SK-N-MC (cell line): ENCODE measurements at regions not wholly inside any gene's neighbourhood (a gene's known extent, or its start where the extent isn't known, plus 50 kb on each side); places are given as distances from the start of the nearest gene placed in this dataset.

Source experiments
- EZH2 ChIP-seq: fragments of 200-600 bp; sonication (generic); IDR thresholded peaks from one replicate; pipeline ENCODE4 v1.6.1; 2017; ENCODE audit warnings: antibody characterized with exemption
- POLR2AphosphoS5 ChIP-seq: IDR thresholded peaks from 2 replicates; pipeline ENCODE4 v1.6.1; 2012; ENCODE audit warnings: mild to moderate bottlenecking, low read depth, low read length, borderline replicate concordance

- TF ChIP-seq POLR2AphosphoS5 (no peak), EZH2 (no peak)
Observed at GRCh38 chr3:73954506-73954905, 329.8 kb upstream of the PDZRN3 start.
